Fibroblast of lung (primary cell): ENCODE measurements at regions not wholly inside any gene's neighbourhood (a gene's known extent, or its start where the extent isn't known, plus 50 kb on each side); places are given as distances from the start of the nearest gene placed in this dataset.

Source experiments
- EZH2 ChIP-seq: IDR thresholded peaks from 2 replicates; pipeline ENCODE4 v1.5.1; 2012; ENCODE audit warnings: low read length, control low read depth, mild to moderate bottlenecking; ENCODE audit errors: missing control alignments
- TF ChIP-seq, protein P1 (sequence below), 2 donors: IDR thresholded peaks in 1 of 2; conservative IDR thresholded peaks in 1 of 2; 1 replicate in 1 of 2; 2 replicates in 1 of 2; pipeline ENCODE4 v1.5.1; 2011 to 2012; ENCODE audit warnings: low read length in 2 of 2, control low read depth in 1 of 2, inconsistent platforms in 1 of 2, low read depth in 1 of 2, mild to moderate bottlenecking in 1 of 2

DNA sequence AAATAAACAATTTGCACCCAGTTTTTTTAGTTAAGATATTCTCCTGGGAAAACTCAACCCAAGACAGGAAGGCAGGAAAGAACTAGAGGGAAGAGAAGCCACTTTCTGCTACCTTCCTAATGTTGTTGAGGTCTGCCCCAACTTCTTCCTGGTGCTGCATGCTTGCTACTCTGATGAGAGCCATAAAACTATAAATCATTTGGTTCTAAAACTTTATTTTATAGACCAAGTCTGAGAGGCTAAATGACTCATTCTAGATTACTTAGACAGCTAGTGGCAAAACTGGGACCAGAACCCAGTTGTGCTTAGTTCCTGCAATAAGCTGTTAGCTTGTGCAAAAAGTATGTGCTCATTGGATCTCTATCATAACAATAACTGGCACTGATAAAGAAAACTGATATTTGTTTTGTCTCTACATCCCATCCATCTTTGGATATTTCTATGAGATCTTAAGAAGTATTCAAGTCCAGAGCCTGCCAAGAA is 344.9 kb upstream of the SLC14A2 start:
- TF ChIP-seq, protein P1, sequence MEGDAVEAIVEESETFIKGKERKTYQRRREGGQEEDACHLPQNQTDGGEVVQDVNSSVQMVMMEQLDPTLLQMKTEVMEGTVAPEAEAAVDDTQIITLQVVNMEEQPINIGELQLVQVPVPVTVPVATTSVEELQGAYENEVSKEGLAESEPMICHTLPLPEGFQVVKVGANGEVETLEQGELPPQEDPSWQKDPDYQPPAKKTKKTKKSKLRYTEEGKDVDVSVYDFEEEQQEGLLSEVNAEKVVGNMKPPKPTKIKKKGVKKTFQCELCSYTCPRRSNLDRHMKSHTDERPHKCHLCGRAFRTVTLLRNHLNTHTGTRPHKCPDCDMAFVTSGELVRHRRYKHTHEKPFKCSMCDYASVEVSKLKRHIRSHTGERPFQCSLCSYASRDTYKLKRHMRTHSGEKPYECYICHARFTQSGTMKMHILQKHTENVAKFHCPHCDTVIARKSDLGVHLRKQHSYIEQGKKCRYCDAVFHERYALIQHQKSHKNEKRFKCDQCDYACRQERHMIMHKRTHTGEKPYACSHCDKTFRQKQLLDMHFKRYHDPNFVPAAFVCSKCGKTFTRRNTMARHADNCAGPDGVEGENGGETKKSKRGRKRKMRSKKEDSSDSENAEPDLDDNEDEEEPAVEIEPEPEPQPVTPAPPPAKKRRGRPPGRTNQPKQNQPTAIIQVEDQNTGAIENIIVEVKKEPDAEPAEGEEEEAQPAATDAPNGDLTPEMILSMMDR (conservative IDR thresholded peaks at IDR 0.05 in 1 of 2, IDR thresholded peaks at IDR 0.05 in 1 of 2; ENCODE audit: low read depth in 1 of 2, low read length in 2 of 2), result no peak
- TF ChIP-seq EZH2, result no peak
